WTC11 (cell line): ENCODE measurements at regions not wholly inside any gene's neighbourhood (a gene's known extent, or its start where the extent isn't known, plus 50 kb on each side); places are given as distances from the start of the nearest gene placed in this dataset.

ENCODE experiments used
- NFATC4 ChIP-seq: fragments of 250-450 bp; sonication (Bioruptor Pico); IDR thresholded peaks from 2 replicates; pipeline ENCODE4 v1.9.0; 2021; ENCODE audit warnings: mild to moderate bottlenecking
- TF ChIP-seq, protein P1 (sequence below): fragments of 200-600 bp; IDR thresholded peaks from 2 replicates; pipeline ENCODE4 v1.8.0; 2022; ENCODE audit warnings: antibody characterized with exemption
- TF ChIP-seq, protein P2 (sequence below): sonication (generic); formaldehyde crosslinking; IDR thresholded peaks from 2 replicates; pipeline ENCODE4 v1.8.0; 2022; ENCODE audit warnings: mild to moderate bottlenecking, missing genetic modification reagents

DNA sequence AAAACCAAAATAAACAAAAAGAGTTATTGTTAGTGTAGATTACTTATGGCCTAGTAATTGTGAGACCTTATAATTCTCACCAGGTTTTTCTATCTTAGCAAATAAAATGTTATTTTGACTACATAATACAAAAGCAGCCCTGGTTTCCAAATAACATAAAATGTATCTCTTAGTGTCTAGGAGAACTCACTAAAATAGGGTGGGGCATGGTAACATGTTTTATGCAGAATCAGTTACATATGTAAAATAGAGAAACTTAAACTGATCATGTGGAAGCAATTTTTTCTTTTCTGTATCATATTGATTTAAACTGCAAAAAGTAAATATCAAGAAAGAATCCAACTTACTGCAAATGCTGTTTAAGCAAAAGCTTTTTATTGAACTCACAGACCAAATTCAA is 431.1 kb upstream of the ALCAM start:
- TF ChIP-seq, protein P1, sequence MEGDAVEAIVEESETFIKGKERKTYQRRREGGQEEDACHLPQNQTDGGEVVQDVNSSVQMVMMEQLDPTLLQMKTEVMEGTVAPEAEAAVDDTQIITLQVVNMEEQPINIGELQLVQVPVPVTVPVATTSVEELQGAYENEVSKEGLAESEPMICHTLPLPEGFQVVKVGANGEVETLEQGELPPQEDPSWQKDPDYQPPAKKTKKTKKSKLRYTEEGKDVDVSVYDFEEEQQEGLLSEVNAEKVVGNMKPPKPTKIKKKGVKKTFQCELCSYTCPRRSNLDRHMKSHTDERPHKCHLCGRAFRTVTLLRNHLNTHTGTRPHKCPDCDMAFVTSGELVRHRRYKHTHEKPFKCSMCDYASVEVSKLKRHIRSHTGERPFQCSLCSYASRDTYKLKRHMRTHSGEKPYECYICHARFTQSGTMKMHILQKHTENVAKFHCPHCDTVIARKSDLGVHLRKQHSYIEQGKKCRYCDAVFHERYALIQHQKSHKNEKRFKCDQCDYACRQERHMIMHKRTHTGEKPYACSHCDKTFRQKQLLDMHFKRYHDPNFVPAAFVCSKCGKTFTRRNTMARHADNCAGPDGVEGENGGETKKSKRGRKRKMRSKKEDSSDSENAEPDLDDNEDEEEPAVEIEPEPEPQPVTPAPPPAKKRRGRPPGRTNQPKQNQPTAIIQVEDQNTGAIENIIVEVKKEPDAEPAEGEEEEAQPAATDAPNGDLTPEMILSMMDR = no peak
- TF ChIP-seq, protein P2, sequence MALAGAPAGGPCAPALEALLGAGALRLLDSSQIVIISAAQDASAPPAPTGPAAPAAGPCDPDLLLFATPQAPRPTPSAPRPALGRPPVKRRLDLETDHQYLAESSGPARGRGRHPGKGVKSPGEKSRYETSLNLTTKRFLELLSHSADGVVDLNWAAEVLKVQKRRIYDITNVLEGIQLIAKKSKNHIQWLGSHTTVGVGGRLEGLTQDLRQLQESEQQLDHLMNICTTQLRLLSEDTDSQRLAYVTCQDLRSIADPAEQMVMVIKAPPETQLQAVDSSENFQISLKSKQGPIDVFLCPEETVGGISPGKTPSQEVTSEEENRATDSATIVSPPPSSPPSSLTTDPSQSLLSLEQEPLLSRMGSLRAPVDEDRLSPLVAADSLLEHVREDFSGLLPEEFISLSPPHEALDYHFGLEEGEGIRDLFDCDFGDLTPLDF (CRISPR knock-in tag) = no peak
- no peak for TF ChIP-seq NFATC4 (CRISPR knock-in tag)
